GM10266 (cell line): ENCODE measurements at regions not wholly inside any gene's neighbourhood (a gene's known extent, or its start where the extent isn't known, plus 50 kb on each side); places are given as distances from the start of the nearest gene placed in this dataset.
"Not testable (repeated sequence)": the region's sequence is repeated elsewhere in the genome, so short reads cannot be mapped to it uniquely, and the experiment has no call there.

Experiments used
- DNase-seq: peaks from one replicate; pipeline ENCODE4 v3.0.0; 2012; ENCODE audit errors: extremely low spot score
- CTCF ChIP-seq: IDR thresholded peaks from 2 replicates; pipeline ENCODE4 v1.5.1; 2012; ENCODE audit warnings: mild to moderate bottlenecking, low read depth; ENCODE audit not compliant: control insufficient read depth, insufficient read depth; ENCODE audit errors: missing control alignments

GRCh38 chrX:114201622-114202021 is 382.3 kb upstream of the HTR2C start:
- no peak for DNase-seq
- TF ChIP-seq CTCF: no peak

- no peak for DNase-seq
Measured at GRCh38 chrX:114181195-114181594, 402.7 kb upstream of the HTR2C start.

GRCh38 chrX:114178126-114178525 is 405.8 kb upstream of the HTR2C start:
- DNase-seq: no peak
- TF ChIP-seq CTCF: no peak

More at GRCh38 chrX:114181195-114181594, 402.7 kb upstream of the HTR2C start:
- TF ChIP-seq CTCF: no peak

- DNase-seq: not testable (repeated sequence)
Measured at GRCh38 chrX:114167276-114167675, 416.6 kb upstream of the HTR2C start.

GRCh38 chrX:114166601-114167000 is 417.3 kb upstream of the HTR2C start:
- no peak for DNase-seq
- TF ChIP-seq CTCF: no peak

GRCh38 chrX:114165537-114165936 is 418.3 kb upstream of the HTR2C start:
- no peak for TF ChIP-seq CTCF
- no peak for DNase-seq

- TF ChIP-seq CTCF: no peak
- no peak for DNase-seq
Measured at GRCh38 chrX:114162068-114162735, 421.7 kb upstream of the HTR2C start.

- TF ChIP-seq CTCF: no peak
- no peak for DNase-seq
Measured at GRCh38 chrX:114152801-114153200, 431.1 kb upstream of the HTR2C start.
